RWPE2 (cell line): ENCODE measurements at regions not wholly inside any gene's neighbourhood (a gene's known extent, or its start where the extent isn't known, plus 50 kb on each side); places are given as distances from the start of the nearest gene placed in this dataset.

Experiments
- ATAC-seq: fragments of 200-7000 bp; cut with Tn5 transposase; 3 replicates; pipeline ENCODE4 v1.9.1; 2021; ENCODE audit warnings: low read depth
- DNase-seq: peaks from one replicate; pipeline ENCODE4 v3.0.0-alpha.2; 2020; ENCODE audit warnings: low spot score
- H3K27ac ChIP-seq: fragments of 450-650 bp; 2 replicates; pipeline ENCODE4 v1.5.1; 2017; ENCODE audit warnings: mild to moderate bottlenecking; ENCODE audit not compliant: poor library complexity, severe bottlenecking
- H3K27me3 ChIP-seq: fragments of 250-450 bp; sonication (Bioruptor Pico); 2 replicates; pipeline ENCODE4 v1.5.1; 2021; ENCODE audit warnings: mild to moderate bottlenecking, moderate library complexity; ENCODE audit not compliant: insufficient read depth, poor library complexity, severe bottlenecking
- H3K36me3 ChIP-seq: fragments of 250-450 bp; sonication (Bioruptor Pico); 2 replicates; pipeline ENCODE4 v1.5.1; 2020; ENCODE audit warnings: low read depth, mild to moderate bottlenecking, moderate library complexity
- H3K4me1 ChIP-seq: fragments of 250-450 bp; sonication (Bioruptor Pico); 2 replicates; pipeline ENCODE4 v1.5.1; 2021; ENCODE audit warnings: mild to moderate bottlenecking, moderate library complexity; ENCODE audit not compliant: insufficient read depth, poor library complexity, severe bottlenecking
- H3K4me3 ChIP-seq: fragments of 250-450 bp; sonication (Bioruptor Pico); 2 replicates; pipeline ENCODE4 v1.5.1; 2021; ENCODE audit warnings: mild to moderate bottlenecking, moderate library complexity; ENCODE audit not compliant: severe bottlenecking
- H3K9me3 ChIP-seq: fragments of 250-450 bp; sonication (Bioruptor Pico); 2 replicates; pipeline ENCODE4 v1.5.1; 2021; ENCODE audit warnings: mild to moderate bottlenecking, moderate library complexity; ENCODE audit not compliant: severe bottlenecking
- TF ChIP-seq, protein P1 (sequence below): fragments of 450-650 bp; IDR thresholded peaks from one replicate; pipeline ENCODE4 v1.5.1; 2017; ENCODE audit warnings: mild to moderate bottlenecking, moderate library complexity; ENCODE audit not compliant: poor library complexity, severe bottlenecking

DNA sequence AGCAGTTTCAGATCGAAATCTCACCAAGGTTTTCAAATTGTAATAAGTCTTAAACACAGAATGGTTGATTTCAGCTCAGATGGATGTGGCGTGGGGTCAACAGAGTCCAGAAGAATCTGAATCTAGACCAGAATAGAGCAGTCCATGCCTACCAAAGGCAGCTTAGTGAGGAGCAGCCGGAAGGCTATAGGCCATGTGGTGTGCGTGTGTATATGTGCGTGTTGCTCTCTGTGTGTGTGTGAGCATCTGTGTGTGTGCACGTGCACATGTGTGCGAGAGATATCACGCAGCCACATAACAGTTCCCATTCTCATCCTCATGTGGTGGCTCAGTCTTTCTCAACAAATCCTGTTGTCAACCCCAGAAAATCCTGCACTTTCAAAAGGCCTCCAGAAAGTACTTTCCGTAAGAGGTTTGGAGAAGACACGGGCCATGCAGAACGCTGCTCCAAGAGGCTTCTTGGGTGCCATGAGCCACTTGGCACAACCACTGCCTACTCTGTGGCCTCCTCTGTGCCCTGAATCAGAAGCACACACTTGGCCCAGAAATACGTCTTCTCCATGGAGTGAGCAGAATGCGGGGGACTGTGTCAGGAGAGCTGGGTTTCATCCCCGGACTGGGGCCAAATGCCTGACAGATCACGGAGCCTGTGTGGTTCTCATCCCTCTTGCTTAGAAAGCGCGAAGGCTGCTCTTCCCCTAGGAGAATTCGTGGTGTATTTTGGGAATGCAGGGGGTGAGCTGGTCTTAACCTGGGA lies 67.3 kb downstream of the ACKR3 start:
- no peaks in the 10 kb centered on the region for H3K4me1 ChIP-seq
- TF ChIP-seq, protein P1, sequence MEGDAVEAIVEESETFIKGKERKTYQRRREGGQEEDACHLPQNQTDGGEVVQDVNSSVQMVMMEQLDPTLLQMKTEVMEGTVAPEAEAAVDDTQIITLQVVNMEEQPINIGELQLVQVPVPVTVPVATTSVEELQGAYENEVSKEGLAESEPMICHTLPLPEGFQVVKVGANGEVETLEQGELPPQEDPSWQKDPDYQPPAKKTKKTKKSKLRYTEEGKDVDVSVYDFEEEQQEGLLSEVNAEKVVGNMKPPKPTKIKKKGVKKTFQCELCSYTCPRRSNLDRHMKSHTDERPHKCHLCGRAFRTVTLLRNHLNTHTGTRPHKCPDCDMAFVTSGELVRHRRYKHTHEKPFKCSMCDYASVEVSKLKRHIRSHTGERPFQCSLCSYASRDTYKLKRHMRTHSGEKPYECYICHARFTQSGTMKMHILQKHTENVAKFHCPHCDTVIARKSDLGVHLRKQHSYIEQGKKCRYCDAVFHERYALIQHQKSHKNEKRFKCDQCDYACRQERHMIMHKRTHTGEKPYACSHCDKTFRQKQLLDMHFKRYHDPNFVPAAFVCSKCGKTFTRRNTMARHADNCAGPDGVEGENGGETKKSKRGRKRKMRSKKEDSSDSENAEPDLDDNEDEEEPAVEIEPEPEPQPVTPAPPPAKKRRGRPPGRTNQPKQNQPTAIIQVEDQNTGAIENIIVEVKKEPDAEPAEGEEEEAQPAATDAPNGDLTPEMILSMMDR: no peak
- H3K27me3 ChIP-seq: no peaks in the 10 kb centered on the region
- H3K36me3 ChIP-seq: no peaks in the 10 kb centered on the region
- DNase-seq: peak; percentile 17
- no peak for ATAC-seq
- H3K4me3 ChIP-seq: no peak overlapping the region
- H3K9me3 ChIP-seq: no peaks in the 10 kb centered on the region
- H3K27ac ChIP-seq: no peak overlapping the region

DNA sequence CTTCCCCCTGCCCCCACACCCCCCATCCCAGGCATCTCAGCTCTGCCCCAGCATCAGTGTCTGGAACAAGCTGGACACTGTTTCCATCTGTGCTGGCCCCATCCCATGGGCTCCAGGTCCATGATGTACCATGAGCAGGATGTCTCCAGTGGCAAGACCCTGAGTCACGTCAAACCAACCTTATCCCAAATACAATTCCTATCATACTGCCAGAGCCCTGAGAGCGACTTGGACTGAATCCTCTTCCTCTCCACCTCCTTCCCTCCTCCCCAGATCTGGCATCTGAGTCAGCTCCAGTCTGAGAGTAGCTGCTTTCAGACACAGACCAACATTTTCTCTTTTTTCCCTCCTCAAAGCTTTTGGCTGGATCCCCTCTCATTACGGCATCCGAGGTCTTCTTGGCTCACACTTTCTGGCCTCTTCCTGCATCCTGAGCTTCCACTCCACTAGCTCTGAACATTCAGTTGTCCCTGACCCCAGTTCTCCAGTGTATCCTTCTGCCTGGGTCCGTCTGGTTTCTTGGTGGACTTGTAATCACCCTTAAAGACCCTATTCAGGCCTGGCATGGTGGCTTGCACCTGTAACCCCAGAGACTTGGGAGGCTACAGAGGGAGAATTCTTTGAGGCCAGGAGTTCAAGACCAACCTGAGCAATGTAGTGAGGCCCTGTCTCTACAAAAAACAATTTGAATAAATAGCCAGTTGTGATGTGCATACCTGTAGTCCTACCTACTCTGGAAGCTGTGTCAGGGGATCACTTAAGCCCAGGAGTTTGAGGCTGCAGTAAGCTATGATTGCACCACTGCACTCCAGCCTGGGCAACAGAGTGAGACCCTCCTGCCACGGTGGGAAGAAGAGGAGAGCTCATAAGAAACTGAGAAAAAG lies 68.3 kb downstream of the ACKR3 start:
- TF ChIP-seq, protein P1: no peak
- Histone ChIP-seq H3K27me3 (no peaks in the 10 kb centered on the region), H3K4me3 (no peak overlapping the region), H3K4me1 (peaks cover 8% of the 10 kb centered on the region), H3K9me3 (peaks cover 2% of the 10 kb centered on the region), H3K36me3 (no peaks in the 10 kb centered on the region), H3K27ac (no peak overlapping the region)
- no peak for ATAC-seq
- no peak for DNase-seq

GRCh38 chr2:236638707-236639106 lies 69.1 kb downstream of the ACKR3 start:
- no peak overlapping the region for H3K27ac ChIP-seq
- H3K4me3 ChIP-seq: no peak overlapping the region
- DNase-seq (no peak), ATAC-seq (no peak)
- H3K4me1 ChIP-seq: peaks cover 8% of the 10 kb centered on the region
- TF ChIP-seq, protein P1: no peak
- no peaks in the 10 kb centered on the region for H3K36me3 ChIP-seq
- peaks cover 2% of the 10 kb centered on the region for H3K9me3 ChIP-seq
- H3K27me3 ChIP-seq: no peaks in the 10 kb centered on the region

GRCh38 chr2:236639461-236640235 lies 70.0 kb downstream of the ACKR3 start:
- ATAC-seq (no peak), DNase-seq (no peak)
- TF ChIP-seq, protein P1: no peak

More at GRCh38 chr2:236639461-236640235, 70.0 kb downstream of the ACKR3 start:
- no peak overlapping the region for H3K4me3 ChIP-seq
- H3K27me3 ChIP-seq: no peaks in the 10 kb centered on the region
- H3K27ac ChIP-seq: no peak overlapping the region
- no peaks in the 10 kb centered on the region for H3K36me3 ChIP-seq
- H3K9me3 ChIP-seq: peaks cover 2% of the 10 kb centered on the region
- peaks cover 8% of the 10 kb centered on the region for H3K4me1 ChIP-seq
